ENCODE measurements at regions not wholly inside any gene's neighbourhood (a gene's known extent, or its start where the extent isn't known, plus 50 kb on each side); places are given as distances from the start of the nearest gene placed in this dataset.
A peak's percentile ranks its signal among the peaks of the same experiment; 100 is the strongest.

GRCh38 chr12:118900993-118901392 is 80.3 kb upstream of the SRRM4 start:
- DNase-seq (ENCODE audit: low read depth): no peak
- H3K4me3 ChIP-seq (ENCODE audit: low read depth, low read length): no peak overlapping the region
- TF ChIP-seq CTCF (IDR thresholded peaks at IDR 0.05; ENCODE audit: insufficient read depth, low read depth, low read length, missing control alignments): no peak

GRCh38 chr12:118908811-118909210 is 72.5 kb upstream of the SRRM4 start:
- no peak for TF ChIP-seq CTCF (IDR thresholded peaks at IDR 0.05; ENCODE audit: insufficient read depth, low read depth, low read length, missing control alignments)
- H3K4me3 ChIP-seq (ENCODE audit: low read depth, low read length): no peak overlapping the region
- DNase-seq (ENCODE audit: low read depth): no peak

GRCh38 chr12:118912697-118913270 is 68.6 kb upstream of the SRRM4 start:
- no peak for TF ChIP-seq CTCF (IDR thresholded peaks at IDR 0.05; ENCODE audit: insufficient read depth, low read depth, low read length, missing control alignments)
- H3K4me3 ChIP-seq (ENCODE audit: low read depth, low read length): no peak overlapping the region
- no peak for DNase-seq (ENCODE audit: low read depth)

GRCh38 chr12:118921761-118922160 is 59.6 kb upstream of the SRRM4 start:
- H3K4me3 ChIP-seq (ENCODE audit: low read depth, low read length): no peak overlapping the region
- no peak for DNase-seq (ENCODE audit: low read depth)
- no peak for TF ChIP-seq CTCF (IDR thresholded peaks at IDR 0.05; ENCODE audit: insufficient read depth, low read depth, low read length, missing control alignments)

GRCh38 chr12:118922405-118922804 is 58.9 kb upstream of the SRRM4 start:
- peak; percentile 1 for DNase-seq (ENCODE audit: low read depth)

GRCh38 chr12:118925407-118925806 is 55.9 kb upstream of the SRRM4 start:
- DNase-seq (ENCODE audit: low read depth): no peak
- TF ChIP-seq CTCF (IDR thresholded peaks at IDR 0.05; ENCODE audit: insufficient read depth, low read depth, low read length, missing control alignments): no peak
- H3K4me3 ChIP-seq (ENCODE audit: low read depth, low read length): no peak overlapping the region

More at GRCh38 chr12:118922405-118922804, 58.9 kb upstream of the SRRM4 start:
- no peak for TF ChIP-seq CTCF (IDR thresholded peaks at IDR 0.05; ENCODE audit: insufficient read depth, low read depth, low read length, missing control alignments)
- H3K4me3 ChIP-seq (ENCODE audit: low read depth, low read length): no peak overlapping the region

- no peak for DNase-seq (ENCODE audit: low read depth)
- no peak for TF ChIP-seq CTCF (IDR thresholded peaks at IDR 0.05; ENCODE audit: insufficient read depth, low read depth, low read length, missing control alignments)
- no peak overlapping the region for H3K4me3 ChIP-seq (ENCODE audit: low read depth, low read length)
Observed at GRCh38 chr12:118925826-118926225, 55.5 kb upstream of the SRRM4 start.

Data from GM12865 (cell line).